ENCODE measurements at regions not wholly inside any gene's neighbourhood (a gene's known extent, or its start where the extent isn't known, plus 50 kb on each side); places are given as distances from the start of the nearest gene placed in this dataset.

DNA sequence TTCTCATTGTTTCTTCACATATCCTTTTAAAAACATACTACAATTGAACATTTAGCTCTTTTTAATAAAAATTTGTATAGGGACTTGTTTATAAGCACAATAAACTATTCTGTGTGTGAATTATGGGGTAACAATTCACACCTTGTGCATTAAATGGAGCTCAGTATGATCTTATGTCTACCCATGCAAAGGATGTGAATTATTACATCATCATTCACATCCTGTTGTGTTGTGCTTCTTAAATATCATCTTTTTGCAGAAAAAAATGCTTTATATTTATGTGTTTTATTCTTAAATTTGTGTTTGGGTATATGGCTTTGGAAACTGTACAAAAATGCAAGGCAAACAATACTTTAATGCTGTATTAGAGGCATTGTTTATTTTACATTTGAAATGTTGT lies 96.7 kb upstream of the PABPC4L start:
- no peak for DNase-seq
- in situ Hi-C loops (cut with HindIII; ENCODE audit: low pct_ligation_motif_present, low pct_unique_long_range_greater_than_20kb, low sequenced_read_pairs), result no loop called here

DNA sequence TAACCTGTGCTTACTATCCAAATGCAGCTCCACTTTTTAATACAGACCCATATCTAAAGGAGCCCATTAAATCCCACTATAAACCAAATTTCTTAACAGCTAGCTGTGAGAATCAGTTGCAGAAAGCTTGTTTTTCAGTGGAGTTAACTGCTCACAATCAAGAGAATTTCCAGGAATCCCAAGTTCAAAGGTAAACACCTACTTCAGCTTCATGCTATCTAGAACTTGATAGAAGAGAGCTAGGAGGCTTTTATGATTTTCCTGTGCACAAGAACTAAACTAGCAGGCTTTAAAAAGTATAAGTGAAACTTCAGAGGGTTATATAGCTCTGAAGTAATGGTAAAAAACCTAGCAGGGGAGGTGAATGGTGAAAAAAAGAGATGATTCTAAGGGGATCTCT lies 96.2 kb upstream of the PABPC4L start:
- no peak for DNase-seq
- in situ Hi-C loops (cut with HindIII; ENCODE audit: low pct_ligation_motif_present, low pct_unique_long_range_greater_than_20kb, low sequenced_read_pairs), result no loop called here

DNA sequence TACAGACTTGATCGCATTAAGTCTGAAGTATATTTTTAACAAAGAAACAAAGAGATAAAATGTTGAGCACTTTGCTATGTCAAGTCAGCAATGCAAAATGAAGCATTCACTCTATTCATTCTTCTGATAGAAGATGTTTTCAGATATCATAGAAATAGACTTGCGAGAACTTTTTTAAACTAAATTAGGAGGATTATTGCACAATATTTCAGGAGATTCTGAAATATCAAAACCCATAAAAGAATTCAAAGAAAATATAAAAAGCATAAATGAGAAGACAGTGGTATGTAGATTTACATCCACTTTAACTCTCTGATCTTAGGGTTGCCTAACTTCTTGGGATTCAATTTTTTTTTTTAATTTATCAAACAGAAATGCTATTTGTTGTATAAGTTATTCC lies 81.1 kb upstream of the PABPC4L start:
- DNase-seq, result no peak
- in situ Hi-C loops (cut with HindIII; ENCODE audit: low pct_ligation_motif_present, low pct_unique_long_range_greater_than_20kb, low sequenced_read_pairs), result no loop called here

DNA sequence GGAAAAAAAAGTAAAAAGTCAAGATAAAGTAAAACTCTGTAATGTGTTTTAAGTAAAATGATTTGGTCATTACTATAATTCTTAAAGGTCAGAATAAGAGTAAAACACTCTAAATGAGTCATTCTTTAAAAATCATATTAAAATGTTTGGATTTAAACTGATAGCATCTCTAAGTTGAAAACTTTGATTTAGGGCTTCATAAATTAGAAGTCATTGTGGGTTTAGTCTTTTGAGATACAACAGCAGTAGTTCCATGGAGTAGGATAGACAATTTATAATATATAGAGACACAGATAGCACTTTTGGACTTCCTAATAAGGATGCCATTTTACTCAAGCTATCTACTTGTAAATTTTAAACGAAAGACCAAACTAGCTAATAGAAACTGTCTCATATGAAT lies 77.1 kb upstream of the PABPC4L start:
- in situ Hi-C loops (cut with HindIII; ENCODE audit: low pct_ligation_motif_present, low pct_unique_long_range_greater_than_20kb, low sequenced_read_pairs), result no loop called here
- DNase-seq, result no peak

DNA sequence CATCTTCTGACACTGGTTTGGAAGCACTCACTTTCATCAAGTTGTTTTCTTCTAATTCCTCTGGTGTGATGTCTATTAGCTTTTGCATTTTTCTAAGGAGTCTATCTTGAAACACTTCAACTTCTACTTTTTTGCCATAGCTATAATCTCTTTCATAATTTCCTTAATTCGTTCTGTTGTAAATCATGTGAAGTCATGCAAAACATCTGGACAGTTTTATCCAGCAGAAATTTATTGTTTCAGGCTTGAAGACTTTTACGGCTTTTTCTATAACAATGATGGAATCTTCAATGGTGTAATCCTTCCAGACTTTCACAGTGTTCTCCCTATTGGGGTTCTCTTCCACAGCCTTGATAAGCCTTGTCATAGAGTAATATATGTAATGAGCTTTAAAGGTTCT lies 74.9 kb upstream of the PABPC4L start:
- no peak for DNase-seq
- in situ Hi-C loops (cut with HindIII; ENCODE audit: low pct_ligation_motif_present, low pct_unique_long_range_greater_than_20kb, low sequenced_read_pairs), result no loop called here

DNA sequence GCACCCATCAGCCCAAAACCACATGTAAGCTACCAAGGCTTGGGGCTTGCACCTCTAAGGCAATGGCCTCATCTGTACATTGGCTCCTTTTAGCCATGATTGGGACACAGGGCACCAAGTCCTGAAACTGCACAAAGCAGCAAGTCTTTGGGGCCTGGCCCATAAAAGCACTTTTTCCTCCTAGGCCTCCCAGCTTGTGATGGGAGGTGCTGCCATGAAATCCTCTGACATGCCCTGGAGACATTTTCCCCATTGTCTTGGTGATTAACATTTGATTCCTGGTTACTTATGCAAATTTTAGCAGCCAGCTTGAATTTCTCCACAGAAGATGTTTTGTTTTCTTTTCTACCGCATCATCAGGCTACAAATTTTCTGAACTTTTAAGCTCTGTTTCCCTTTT lies 58.5 kb upstream of the PABPC4L start:
- in situ Hi-C loops (cut with HindIII; ENCODE audit: low pct_ligation_motif_present, low pct_unique_long_range_greater_than_20kb, low sequenced_read_pairs), result no loop called here
- DNase-seq, result no peak
